ENCODE measurements at regions not wholly inside any gene's neighbourhood (a gene's known extent, or its start where the extent isn't known, plus 50 kb on each side); places are given as distances from the start of the nearest gene placed in this dataset.
A peak's percentile ranks its signal among the peaks of the same experiment; 100 is the strongest.

DNA sequence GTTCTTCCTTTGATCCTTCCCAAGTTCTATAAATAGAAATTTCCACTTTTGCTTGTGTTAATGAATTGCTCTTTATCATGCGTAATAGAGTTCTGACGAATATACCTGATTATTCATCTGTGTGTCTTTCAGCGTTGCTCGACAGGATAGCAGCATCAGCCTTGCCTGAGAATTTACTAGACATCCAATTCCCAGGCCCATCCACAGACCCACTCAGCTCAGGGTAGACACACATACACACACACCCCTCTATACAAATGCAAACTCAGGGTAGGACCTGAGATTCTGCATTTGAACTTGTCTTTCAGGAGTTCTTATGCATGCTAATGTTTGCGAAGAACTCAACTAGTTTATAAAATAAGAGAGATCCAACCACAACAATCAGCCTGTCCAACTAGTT is 343.4 kb upstream of the GYPC start:
- BruUV-seq (replicated peaks): no TSS peak
- Histone ChIP-seq H3K27ac (ENCODE audit: low read depth, low read length, poor library complexity, severe bottlenecking) (no peak overlapping the region), H3K4me3 (ENCODE audit: low read depth, low read length, poor library complexity, severe bottlenecking) (no peak overlapping the region), H3K27me3 (replicated peaks; ENCODE audit: insufficient read depth, low read depth, low read length, poor library complexity) (no peaks in the 10 kb centered on the region), H3K9me3 (ENCODE audit: low read depth, low read length, poor library complexity, severe bottlenecking) (no peaks in the 10 kb centered on the region), H3K36me3 (ENCODE audit: insufficient read depth, low read length, poor library complexity, severe bottlenecking) (no peaks in the 10 kb centered on the region), H3K4me1 (ENCODE audit: insufficient read depth, low read length, poor library complexity, severe bottlenecking) (no peaks in the 10 kb centered on the region)
- TF ChIP-seq, protein P1, sequence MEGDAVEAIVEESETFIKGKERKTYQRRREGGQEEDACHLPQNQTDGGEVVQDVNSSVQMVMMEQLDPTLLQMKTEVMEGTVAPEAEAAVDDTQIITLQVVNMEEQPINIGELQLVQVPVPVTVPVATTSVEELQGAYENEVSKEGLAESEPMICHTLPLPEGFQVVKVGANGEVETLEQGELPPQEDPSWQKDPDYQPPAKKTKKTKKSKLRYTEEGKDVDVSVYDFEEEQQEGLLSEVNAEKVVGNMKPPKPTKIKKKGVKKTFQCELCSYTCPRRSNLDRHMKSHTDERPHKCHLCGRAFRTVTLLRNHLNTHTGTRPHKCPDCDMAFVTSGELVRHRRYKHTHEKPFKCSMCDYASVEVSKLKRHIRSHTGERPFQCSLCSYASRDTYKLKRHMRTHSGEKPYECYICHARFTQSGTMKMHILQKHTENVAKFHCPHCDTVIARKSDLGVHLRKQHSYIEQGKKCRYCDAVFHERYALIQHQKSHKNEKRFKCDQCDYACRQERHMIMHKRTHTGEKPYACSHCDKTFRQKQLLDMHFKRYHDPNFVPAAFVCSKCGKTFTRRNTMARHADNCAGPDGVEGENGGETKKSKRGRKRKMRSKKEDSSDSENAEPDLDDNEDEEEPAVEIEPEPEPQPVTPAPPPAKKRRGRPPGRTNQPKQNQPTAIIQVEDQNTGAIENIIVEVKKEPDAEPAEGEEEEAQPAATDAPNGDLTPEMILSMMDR (conservative IDR thresholded peaks at IDR 0.05; ENCODE audit: low read depth, low read length): no peak
- no peak for TF ChIP-seq EZH2 (IDR thresholded peaks at IDR 0.05; ENCODE audit: borderline replicate concordance, low read depth, low read length, poor library complexity, severe bottlenecking)
- ChIA-PET POLR2A (ENCODE audit: low non-redundant PET) (no interaction called here), CTCF (no interaction called here)
- intact Hi-C loops (cut with micrococcal nuclease; ENCODE audit: unreplicated experiment): no loop called here
- no peak for DNase-seq (ENCODE audit: low spot score)

DNA sequence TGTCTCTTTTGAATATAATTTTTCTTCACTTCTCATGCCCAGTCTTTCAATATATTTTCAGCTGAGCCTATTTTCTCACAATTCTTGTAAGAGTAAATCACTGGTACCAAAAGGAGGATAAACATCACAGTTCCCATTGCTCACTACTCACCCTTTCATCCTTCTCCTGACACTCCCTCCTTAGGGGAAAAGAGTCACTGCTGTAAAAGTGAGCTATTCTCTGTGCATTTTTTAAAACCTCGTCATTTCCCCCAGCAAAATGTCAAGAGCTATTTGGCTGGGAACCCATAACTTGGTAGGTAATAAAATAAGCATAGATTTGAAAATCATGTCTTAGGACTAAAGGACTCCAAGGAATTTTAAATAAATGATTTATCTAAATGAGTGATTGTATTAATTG is 340.1 kb upstream of the GYPC start:
- POLR2A ChIA-PET (ENCODE audit: low non-redundant PET): no interaction called here
- CTCF ChIA-PET: no interaction called here
- no peak for DNase-seq (ENCODE audit: low spot score)

DNA sequence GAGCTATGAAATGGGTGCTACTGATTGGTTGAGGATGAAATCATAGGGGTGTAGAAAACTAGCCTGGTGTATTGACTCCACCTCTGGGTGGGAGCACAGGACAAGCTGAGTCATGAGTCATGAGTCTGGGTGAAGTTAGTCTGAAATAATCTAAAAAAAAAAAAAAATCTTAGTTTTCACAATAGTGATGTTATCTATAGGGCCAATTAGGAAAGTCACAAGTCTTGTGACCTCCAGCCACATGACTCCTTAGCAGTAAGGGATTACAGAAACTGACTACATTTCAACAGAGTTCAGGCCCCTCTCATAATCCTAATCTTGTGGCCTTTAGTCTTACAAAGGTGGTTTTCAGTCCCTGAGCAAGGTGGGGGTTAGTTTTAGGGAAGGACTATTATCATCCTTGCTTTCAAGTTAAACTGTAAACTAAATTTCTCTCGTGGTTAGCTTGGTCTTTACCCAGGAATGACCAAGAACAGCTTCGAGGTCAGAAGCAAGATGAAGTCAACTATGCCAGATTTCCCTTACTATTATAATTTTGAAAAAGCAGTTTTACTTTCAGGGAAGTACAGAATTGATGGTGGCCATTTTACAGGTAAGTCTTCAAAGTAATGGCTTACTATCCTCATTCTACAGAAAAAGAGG is 338.0 kb upstream of the GYPC start:
- Histone ChIP-seq H3K27me3 (replicated peaks; ENCODE audit: insufficient read depth, low read depth, low read length, poor library complexity) (no peaks in the 10 kb centered on the region), H3K4me1 (ENCODE audit: insufficient read depth, low read length, poor library complexity, severe bottlenecking) (no peaks in the 10 kb centered on the region), H3K36me3 (ENCODE audit: insufficient read depth, low read length, poor library complexity, severe bottlenecking) (no peaks in the 10 kb centered on the region), H3K4me3 (ENCODE audit: low read depth, low read length, poor library complexity, severe bottlenecking) (no peak overlapping the region), H3K27ac (ENCODE audit: low read depth, low read length, poor library complexity, severe bottlenecking) (no peak overlapping the region), H3K9me3 (ENCODE audit: low read depth, low read length, poor library complexity, severe bottlenecking) (no peaks in the 10 kb centered on the region)
- CTCF ChIA-PET: no interaction called here
- no peak for TF ChIP-seq EZH2 (IDR thresholded peaks at IDR 0.05; ENCODE audit: borderline replicate concordance, low read depth, low read length, poor library complexity, severe bottlenecking)
- TF ChIP-seq, protein P1 (conservative IDR thresholded peaks at IDR 0.05; ENCODE audit: low read depth, low read length): no peak
- no TSS peak for BruUV-seq (replicated peaks)
- DNase-seq (ENCODE audit: low spot score): peak; percentile 2
- intact Hi-C loops (cut with micrococcal nuclease; ENCODE audit: unreplicated experiment): no loop called here
- POLR2A ChIA-PET (ENCODE audit: low non-redundant PET): no interaction called here

More for the DNA sequence above, 340.1 kb upstream of the GYPC start:
- TF ChIP-seq, protein P1 (conservative IDR thresholded peaks at IDR 0.05; ENCODE audit: low read depth, low read length): no peak
- TF ChIP-seq EZH2 (IDR thresholded peaks at IDR 0.05; ENCODE audit: borderline replicate concordance, low read depth, low read length, poor library complexity, severe bottlenecking): no peak
- Histone ChIP-seq H3K4me1 (ENCODE audit: insufficient read depth, low read length, poor library complexity, severe bottlenecking) (no peaks in the 10 kb centered on the region), H3K36me3 (ENCODE audit: insufficient read depth, low read length, poor library complexity, severe bottlenecking) (no peaks in the 10 kb centered on the region), H3K27me3 (replicated peaks; ENCODE audit: insufficient read depth, low read depth, low read length, poor library complexity) (no peaks in the 10 kb centered on the region), H3K27ac (ENCODE audit: low read depth, low read length, poor library complexity, severe bottlenecking) (no peak overlapping the region), H3K9me3 (ENCODE audit: low read depth, low read length, poor library complexity, severe bottlenecking) (no peaks in the 10 kb centered on the region), H3K4me3 (ENCODE audit: low read depth, low read length, poor library complexity, severe bottlenecking) (no peak overlapping the region)
- BruUV-seq (replicated peaks): no TSS peak
- intact Hi-C loops (cut with micrococcal nuclease; ENCODE audit: unreplicated experiment): no loop called here
